H1 (cell line): ENCODE measurements at regions not wholly inside any gene's neighbourhood (a gene's known extent, or its start where the extent isn't known, plus 50 kb on each side); places are given as distances from the start of the nearest gene placed in this dataset.

Experiments
- CTCF ChIA-PET: fragments of 300-600 bp; sonication (Branson Sonifier 250); formaldehyde crosslinking; loops from one replicate; lab custom pipeline; 2021; ENCODE audit not compliant: partially characterized antibody; lab: Charles Lee
- POLR2A ChIA-PET: fragments of 300-600 bp; sonication (Branson Sonifier 250); formaldehyde crosslinking; loops from one replicate; lab custom pipeline; 2021; ENCODE audit warnings: inconsistent platforms; ENCODE audit not compliant: partially characterized antibody; lab: Charles Lee
- DNase-seq, 2 experiments: peaks; one replicate each; pipeline versions ENCODE4 v3.0.0 to v3.0.0-alpha.2; 2010 to 2022; ENCODE audit warnings: low spot score in 2 of 2, low read depth in 1 of 2, mixed read lengths in 1 of 2
- FAIRE-seq: peaks from 2 replicates; lab custom pipeline; 2011; peaks lifted over from hg19 to GRCh38; lab: Jason Lieb, UNC
- H2AFZ ChIP-seq: 2 replicates; pipeline ENCODE4 v1.8.1; 2012; ENCODE audit warnings: low read length, inconsistent platforms
- H2AK5ac ChIP-seq: 2 replicates; pipeline ENCODE4 v1.6.1; 2013; ENCODE audit warnings: low read depth, low read length
- H2BK120ac ChIP-seq: replicated peaks from 2 replicates; pipeline ENCODE3; 2013; ENCODE audit warnings: low read depth, low read length, inconsistent platforms
- H2BK12ac ChIP-seq: 2 replicates; pipeline ENCODE4 v1.6.1; 2013; ENCODE audit warnings: low read depth, low read length
- H2BK15ac ChIP-seq: 2 replicates; pipeline ENCODE4 v1.6.1; 2013; ENCODE audit warnings: low read length
- H2BK20ac ChIP-seq: 2 replicates; pipeline ENCODE4 v1.6.1; 2013; ENCODE audit warnings: low read length
- H2BK5ac ChIP-seq: 2 replicates; pipeline ENCODE4 v1.6.1; 2013; ENCODE audit warnings: low read depth, low read length
- H3K14ac ChIP-seq: 2 replicates; pipeline ENCODE4 v1.6.1; 2013; ENCODE audit warnings: inconsistent platforms; ENCODE audit not compliant: insufficient read length
- H3K18ac ChIP-seq: 2 replicates; pipeline ENCODE4 v1.6.1; 2013; ENCODE audit warnings: low read length; ENCODE audit errors: extremely low read depth
- H3K23ac ChIP-seq: 2 replicates; pipeline ENCODE4 v1.6.1; 2013; ENCODE audit warnings: inconsistent platforms; ENCODE audit not compliant: insufficient read length
- H3K23me2 ChIP-seq: 2 replicates; pipeline ENCODE4 v1.6.1; 2013; ENCODE audit warnings: low read depth, low read length
- H3K27ac ChIP-seq: 2 replicates; pipeline ENCODE4 v1.6.1; 2011; ENCODE audit warnings: low read depth, low read length, inconsistent platforms
- H3K27me3 ChIP-seq, 4 experiments: replicated peaks in 1 of 4; 1 replicate in 1 of 4; 2 replicates in 3 of 4; pipeline versions ENCODE4 v1.6.1 to v1.8.1; 2011 to 2013; ENCODE audit warnings: low read length in 3 of 4, mild to moderate bottlenecking in 3 of 4, inconsistent platforms in 2 of 4, mixed read lengths in 2 of 4, moderate library complexity in 1 of 4; ENCODE audit not compliant: control insufficient read depth in 3 of 4, insufficient read depth in 3 of 4; ENCODE audit errors: extremely low read depth in 1 of 4
- H3K36me3 ChIP-seq, 4 experiments: 2 replicates each; pipeline versions ENCODE4 v1.6.1 to v1.8.1; 2011 to 2013; ENCODE audit warnings: mild to moderate bottlenecking in 4 of 4, low read length in 3 of 4, moderate library complexity in 2 of 4, control low read depth in 1 of 4, inconsistent platforms in 1 of 4; ENCODE audit not compliant: insufficient read depth in 4 of 4, control insufficient read depth in 2 of 4
- H3K4ac ChIP-seq: replicated peaks from 2 replicates; pipeline ENCODE3; 2013; ENCODE audit warnings: low read length, low read depth, mixed read lengths, inconsistent platforms; ENCODE audit not compliant: insufficient read length
- H3K4me1 ChIP-seq, 4 experiments: replicated peaks in 1 of 4; 1 replicate in 1 of 4; 2 replicates in 3 of 4; pipeline versions ENCODE4 v1.6.1 to v1.8.1; 2011 to 2013; ENCODE audit warnings: low read length in 3 of 4, inconsistent platforms in 2 of 4, mixed read lengths in 1 of 4; ENCODE audit not compliant: insufficient read depth in 4 of 4, control insufficient read depth in 3 of 4
- H3K4me2 ChIP-seq, 2 experiments: 2 replicates each; pipeline versions ENCODE4 v1.6.1 to v1.8.1; 2011 to 2013; ENCODE audit warnings: low read depth in 2 of 2, low read length in 2 of 2, control low read depth in 1 of 2, inconsistent platforms in 1 of 2, mild to moderate bottlenecking in 1 of 2; ENCODE audit not compliant: insufficient read depth in 1 of 2
- H3K4me3 ChIP-seq, 4 experiments: fragments of 200-600, 300-600 bp in 1 of 4; sonication (generic), shearing (Covaris generic), sonication (Bioruptor Twin) in 1 of 4; 2 replicates each; pipeline versions ENCODE4 v1.5.1 to v1.8.1; 2011 to 2016; ENCODE audit warnings: low read length in 4 of 4, low read depth in 3 of 4, control low read depth in 2 of 4, inconsistent platforms in 2 of 4, mild to moderate bottlenecking in 2 of 4, mixed read lengths in 1 of 4, moderate library complexity in 1 of 4; ENCODE audit not compliant: insufficient read depth in 2 of 4; ENCODE audit errors: extremely low read depth in 1 of 4
- H3K56ac ChIP-seq: replicated peaks from 2 replicates; pipeline ENCODE3; 2013; ENCODE audit warnings: low read depth, mild to moderate bottlenecking, mixed read lengths, low read length, inconsistent platforms; ENCODE audit not compliant: insufficient read length
- H3K79me1 ChIP-seq: 2 replicates; pipeline ENCODE4 v1.6.1; 2013; ENCODE audit warnings: low read depth, low read length, control low read depth
- H3K79me2 ChIP-seq, 2 experiments: 2 replicates each; pipeline versions ENCODE4 v1.6.1 to v1.8.1; 2012 to 2013; ENCODE audit warnings: low read length in 2 of 2, mild to moderate bottlenecking in 2 of 2, inconsistent platforms in 1 of 2; ENCODE audit not compliant: insufficient read depth in 2 of 2, control insufficient read depth in 1 of 2
- H3K9ac ChIP-seq, 4 experiments: replicated peaks in 1 of 4; 1 replicate in 1 of 4; 2 replicates in 3 of 4; pipeline versions ENCODE4 v1.6.1 to v1.8.1; 2011 to 2013; ENCODE audit warnings: low read depth in 3 of 4, low read length in 3 of 4, control low read depth in 2 of 4, mild to moderate bottlenecking in 2 of 4, moderate library complexity in 2 of 4, inconsistent platforms in 1 of 4; ENCODE audit errors: extremely low read depth in 1 of 4
- H3K9me3 ChIP-seq, 2 experiments: 2 replicates each; pipeline versions ENCODE4 v1.6.1 to v1.8.1; 2012 to 2013; ENCODE audit warnings: mild to moderate bottlenecking in 2 of 2, moderate library complexity in 2 of 2, control low read depth in 1 of 2, inconsistent platforms in 1 of 2, low read depth in 1 of 2, low read length in 1 of 2, mixed read lengths in 1 of 2; ENCODE audit not compliant: insufficient read depth in 2 of 2
- H4K20me1 ChIP-seq, 2 experiments: replicated peaks in 1 of 2; 2 replicates each; pipeline versions ENCODE3 to v1.8.1; 2011 to 2013; ENCODE audit warnings: inconsistent platforms in 2 of 2, low read length in 2 of 2, mild to moderate bottlenecking in 1 of 2; ENCODE audit not compliant: insufficient read depth in 2 of 2, control insufficient read depth in 1 of 2
- H4K5ac ChIP-seq: 2 replicates; pipeline ENCODE4 v1.6.1; 2013; ENCODE audit warnings: low read length, low read depth, mixed read lengths, inconsistent platforms; ENCODE audit not compliant: insufficient read length
- H4K8ac ChIP-seq: 2 replicates; pipeline ENCODE4 v1.8.0; 2013; ENCODE audit warnings: mild to moderate bottlenecking, moderate library complexity, low read length, inconsistent platforms; ENCODE audit not compliant: insufficient read depth; ENCODE audit errors: extremely low read depth
- H4K91ac ChIP-seq: replicated peaks from 2 replicates; pipeline ENCODE3; 2013; ENCODE audit warnings: low read length, mixed read lengths, inconsistent platforms; ENCODE audit not compliant: insufficient read length
- RFX5 ChIP-seq: IDR thresholded peaks from 2 replicates; pipeline ENCODE4 v1.6.1; 2011; ENCODE audit warnings: low read depth, low read length, improper control_type of control experiment, borderline replicate concordance
- SIX5 ChIP-seq: IDR thresholded peaks from 2 replicates; pipeline ENCODE4 v1.6.1; 2011; ENCODE audit warnings: mild to moderate bottlenecking, low read depth, low read length
- SUZ12 ChIP-seq: fragments of 200-600 bp; sonication (generic); IDR thresholded peaks from 2 replicates; pipeline ENCODE4 v1.6.1; 2012; ENCODE audit warnings: mild to moderate bottlenecking, inconsistent platforms, low read length, moderate library complexity, mixed read lengths
- WGBS, 2 experiments: shearing (Covaris generic) in 1 of 2; methylation state at CpG; one replicate each; pipeline versions ENCODE4 v1.1.6 to v1.1.7; 2013 to 2015; ENCODE audit warnings: low lambda C conversion rate in 2 of 2, mixed read lengths in 2 of 2, inconsistent platforms in 1 of 2, low coverage in 1 of 2, missing lambda C conversion rate in 1 of 2; ENCODE audit not compliant: insufficient replicate concordance in 2 of 2, insufficient coverage in 1 of 2, insufficient read length in 1 of 2; ENCODE audit errors: extremely low coverage in 1 of 2, missing lambda C conversion rate in 1 of 2; 5-methylcytosine and 5-hydroxymethylcytosine counted together

- no peaks in the 10 kb centered on the region for H3K36me3 ChIP-seq
- H2AFZ ChIP-seq = no peak overlapping the region
- no peak overlapping the region for H3K56ac ChIP-seq
- peaks cover 0 to 24% (median 5%) of the 10 kb centered on the region in 4 experiments; a peak in 4 of 7 replicates for H3K4me1 ChIP-seq
- no peaks in the 10 kb centered on the region for H3K23me2 ChIP-seq
- H3K4me3 ChIP-seq = no peak overlapping the region
- no peaks in the 10 kb centered on the region for H3K9me3 ChIP-seq
- H4K91ac ChIP-seq = no peak overlapping the region
- no peak overlapping the region for H3K4ac ChIP-seq
- no peak overlapping the region for H3K14ac ChIP-seq
- FAIRE-seq (no peak), DNase-seq (no peak)
- H3K9ac ChIP-seq = no peak overlapping the region
- H2AK5ac ChIP-seq = no peak overlapping the region
- no peak overlapping the region for H4K5ac ChIP-seq
- no peaks in the 10 kb centered on the region for H3K79me2 ChIP-seq
- H2BK5ac ChIP-seq = no peak overlapping the region
- H3K27me3 ChIP-seq = no peaks in the 10 kb centered on the region; a peak in 1 of 7 replicates
- no peak overlapping the region for H3K27ac ChIP-seq
- H2BK120ac ChIP-seq = no peak overlapping the region
- no peak overlapping the region for H3K4me2 ChIP-seq
- peak overlapping the region; percentile 72; the same call in 1 of the 2 replicates for H4K8ac ChIP-seq
- H3K18ac ChIP-seq = no peak overlapping the region
- ChIA-PET POLR2A (no interaction called here), CTCF (interaction anchor here (0.6 to 0.7 kb wide), 2 partner anchors 33 to 109 kb away, joined by 3 read pairs; no protein-coding TSS in a partner anchor)
- H3K23ac ChIP-seq = no peak overlapping the region
- H2BK20ac ChIP-seq = no peak overlapping the region
- H2BK15ac ChIP-seq = no peak overlapping the region
- H2BK12ac ChIP-seq = no peak overlapping the region
- H3K79me1 ChIP-seq = no peaks in the 10 kb centered on the region
- 96% methylated on average over 13 of the region's 13 CpGs; no CpG with 5 or more reads in 1 of the 2 experiments for WGBS, 2 experiments
- TF ChIP-seq SUZ12 (no peak), SIX5 (no peak), RFX5 (no peak)
- TF ChIP-seq, all 59 proteins: peak for 0
- no peaks in the 10 kb centered on the region for H4K20me1 ChIP-seq
Measured at GRCh38 chr18:78768221-78768620, 211.4 kb upstream of the SALL3 start.
